ENCODE measurements at regions not wholly inside any gene's neighbourhood (a gene's known extent, or its start where the extent isn't known, plus 50 kb on each side); places are given as distances from the start of the nearest gene placed in this dataset.

DNA sequence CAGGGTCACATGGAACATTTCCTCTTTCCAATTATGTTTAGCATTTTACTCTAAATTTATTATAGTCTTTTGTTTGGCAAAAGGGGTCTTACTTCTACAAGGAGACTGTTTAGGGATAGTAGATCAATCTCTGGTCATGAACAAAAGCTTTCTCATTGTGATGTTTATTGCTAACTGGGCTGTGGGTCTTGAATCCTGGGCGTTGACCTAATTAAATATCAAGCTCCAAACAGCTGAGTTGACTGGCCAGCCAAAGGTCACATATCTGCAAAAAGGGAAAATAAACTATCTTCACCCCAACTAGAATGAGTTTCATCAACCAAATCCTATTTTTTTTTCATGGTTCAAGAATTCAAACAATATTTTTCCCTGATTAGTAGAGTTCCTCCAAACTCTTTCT, 245.4 kb upstream of the TUT7 start:
- DNase-seq (ENCODE audit: low spot score), result no peak
- TF ChIP-seq, protein P1, sequence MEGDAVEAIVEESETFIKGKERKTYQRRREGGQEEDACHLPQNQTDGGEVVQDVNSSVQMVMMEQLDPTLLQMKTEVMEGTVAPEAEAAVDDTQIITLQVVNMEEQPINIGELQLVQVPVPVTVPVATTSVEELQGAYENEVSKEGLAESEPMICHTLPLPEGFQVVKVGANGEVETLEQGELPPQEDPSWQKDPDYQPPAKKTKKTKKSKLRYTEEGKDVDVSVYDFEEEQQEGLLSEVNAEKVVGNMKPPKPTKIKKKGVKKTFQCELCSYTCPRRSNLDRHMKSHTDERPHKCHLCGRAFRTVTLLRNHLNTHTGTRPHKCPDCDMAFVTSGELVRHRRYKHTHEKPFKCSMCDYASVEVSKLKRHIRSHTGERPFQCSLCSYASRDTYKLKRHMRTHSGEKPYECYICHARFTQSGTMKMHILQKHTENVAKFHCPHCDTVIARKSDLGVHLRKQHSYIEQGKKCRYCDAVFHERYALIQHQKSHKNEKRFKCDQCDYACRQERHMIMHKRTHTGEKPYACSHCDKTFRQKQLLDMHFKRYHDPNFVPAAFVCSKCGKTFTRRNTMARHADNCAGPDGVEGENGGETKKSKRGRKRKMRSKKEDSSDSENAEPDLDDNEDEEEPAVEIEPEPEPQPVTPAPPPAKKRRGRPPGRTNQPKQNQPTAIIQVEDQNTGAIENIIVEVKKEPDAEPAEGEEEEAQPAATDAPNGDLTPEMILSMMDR (IDR thresholded peaks at IDR 0.05; ENCODE audit: extremely low read depth, missing control alignments), result no peak

DNA sequence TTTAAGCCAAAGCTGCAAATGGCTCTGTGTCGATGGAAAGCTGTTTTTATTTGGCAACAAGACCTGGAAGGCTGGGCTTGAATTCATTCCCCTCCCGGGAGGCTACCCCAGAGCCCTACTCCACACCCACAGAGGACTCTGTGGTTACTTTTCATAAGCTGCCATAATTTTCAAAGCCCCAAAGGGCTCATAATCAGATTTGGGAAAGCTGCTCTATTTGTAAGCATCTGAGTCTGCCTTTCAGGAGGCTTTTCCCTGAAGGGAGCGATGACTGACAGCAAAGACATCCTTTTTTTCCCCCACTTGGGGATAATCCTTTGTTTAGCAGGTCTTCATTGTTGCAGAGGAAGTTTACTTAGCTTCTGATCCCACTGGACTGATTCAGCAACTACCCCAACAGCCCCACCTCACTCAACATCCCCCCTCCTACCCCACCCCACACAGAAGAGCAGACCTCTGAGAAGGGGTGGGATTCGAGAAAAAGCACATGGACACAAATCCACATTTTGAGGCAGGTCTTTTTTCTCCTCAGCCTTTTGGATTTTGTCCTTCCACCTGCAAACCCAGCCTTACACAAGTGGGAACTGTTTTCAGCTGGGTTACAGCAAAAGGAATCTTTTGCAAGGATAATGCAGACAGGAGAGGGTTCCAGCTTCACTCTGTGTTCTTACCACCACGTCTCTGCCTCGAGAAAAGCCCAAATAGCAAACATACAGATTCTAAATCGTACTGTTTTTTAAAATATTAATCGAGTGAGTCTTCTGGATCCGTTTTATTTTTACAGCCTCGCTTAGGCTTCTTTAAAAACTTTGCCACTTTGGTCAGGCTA, 244.4 kb upstream of the TUT7 start:
- TF ChIP-seq, protein P1 (IDR thresholded peaks at IDR 0.05; ENCODE audit: extremely low read depth, missing control alignments), result no peak

DNA sequence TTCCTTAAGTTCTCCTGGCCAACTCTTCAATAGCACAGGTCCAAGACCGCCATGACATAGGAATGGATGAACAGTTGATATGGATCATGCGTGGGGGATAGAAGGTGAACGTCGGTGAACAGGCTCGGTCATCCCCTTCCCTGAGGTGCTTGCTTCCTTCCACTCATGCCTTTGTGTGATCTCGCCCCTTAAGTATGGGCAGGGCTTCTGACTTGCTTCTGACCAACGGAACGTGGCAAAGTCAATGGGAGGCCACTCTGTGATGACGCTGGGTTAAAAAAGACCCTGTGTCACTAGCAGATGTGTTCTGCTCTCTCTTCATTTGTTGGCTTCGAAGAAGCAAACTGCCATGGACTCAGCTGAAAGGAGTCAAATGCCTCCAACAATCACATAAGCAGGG, 240.5 kb upstream of the TUT7 start:
- DNase-seq (ENCODE audit: low spot score), result no peak
- TF ChIP-seq, protein P1 (IDR thresholded peaks at IDR 0.05; ENCODE audit: extremely low read depth, missing control alignments), result no peak

More for the DNA sequence above, 244.4 kb upstream of the TUT7 start:
- no peak for DNase-seq (ENCODE audit: low spot score)

DNA sequence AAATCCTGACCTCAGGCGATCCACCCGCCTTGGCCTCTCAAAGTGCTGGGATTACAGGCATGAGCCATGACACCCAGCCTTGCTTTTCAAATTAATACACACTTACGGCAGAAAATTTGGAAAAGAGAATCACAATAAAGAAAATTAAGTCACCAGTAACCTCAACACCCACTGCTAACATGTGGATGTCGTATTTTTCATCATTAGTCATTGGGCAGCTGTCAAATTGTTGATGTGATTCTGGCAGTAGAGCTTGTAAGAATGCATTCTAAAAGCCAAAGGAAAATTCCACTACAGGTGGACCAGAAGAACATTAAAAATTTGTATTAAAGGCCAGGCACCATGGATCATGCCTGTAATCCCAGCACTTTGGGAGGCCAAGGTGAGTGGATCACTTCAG, 237.3 kb upstream of the TUT7 start:
- no peak for DNase-seq (ENCODE audit: low spot score)
- TF ChIP-seq, protein P1 (IDR thresholded peaks at IDR 0.05; ENCODE audit: extremely low read depth, missing control alignments), result no peak

DNA sequence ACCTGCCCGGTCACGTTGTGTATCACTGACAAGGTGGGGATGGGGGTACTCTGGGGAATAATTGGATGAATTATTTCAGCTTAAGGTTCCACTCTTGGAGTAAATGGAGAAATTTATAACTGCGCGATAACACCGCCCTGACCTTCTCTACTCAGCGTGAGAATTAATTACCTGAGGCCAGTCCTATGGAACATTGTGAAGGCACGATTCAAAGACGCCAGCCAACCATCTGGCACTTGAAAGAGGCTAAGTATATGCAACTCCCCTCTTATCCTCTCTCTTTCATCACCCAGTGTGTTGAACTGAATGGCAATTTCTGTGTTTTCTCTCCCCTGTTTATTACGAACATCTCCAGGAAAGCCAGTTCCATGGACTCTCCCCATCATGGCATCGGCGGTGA, 235.5 kb upstream of the TUT7 start:
- no peak for DNase-seq (ENCODE audit: low spot score)
- TF ChIP-seq, protein P1 (IDR thresholded peaks at IDR 0.05; ENCODE audit: extremely low read depth, missing control alignments), result no peak

DNA sequence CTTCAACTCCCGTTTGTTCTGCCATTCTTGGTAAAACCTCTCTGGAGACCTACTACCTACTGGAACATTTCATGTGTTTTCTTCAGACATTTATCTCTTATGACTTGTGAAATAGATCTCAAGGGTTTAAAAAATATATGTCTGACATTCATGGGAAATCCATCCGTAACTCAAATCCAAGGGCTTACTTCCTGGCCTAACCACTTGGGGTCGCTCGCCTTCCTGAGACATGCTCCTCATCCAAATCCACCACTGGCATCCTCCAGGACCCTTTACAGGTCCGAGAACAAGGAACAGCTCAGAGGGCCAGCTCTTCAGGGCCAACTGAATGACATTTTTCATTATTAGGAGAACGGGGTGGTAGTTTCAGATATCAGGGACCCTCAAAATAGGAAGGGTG, 235.1 kb upstream of the TUT7 start:
- no peak for DNase-seq (ENCODE audit: low spot score)
- TF ChIP-seq, protein P1 (IDR thresholded peaks at IDR 0.05; ENCODE audit: extremely low read depth, missing control alignments), result no peak

DNA sequence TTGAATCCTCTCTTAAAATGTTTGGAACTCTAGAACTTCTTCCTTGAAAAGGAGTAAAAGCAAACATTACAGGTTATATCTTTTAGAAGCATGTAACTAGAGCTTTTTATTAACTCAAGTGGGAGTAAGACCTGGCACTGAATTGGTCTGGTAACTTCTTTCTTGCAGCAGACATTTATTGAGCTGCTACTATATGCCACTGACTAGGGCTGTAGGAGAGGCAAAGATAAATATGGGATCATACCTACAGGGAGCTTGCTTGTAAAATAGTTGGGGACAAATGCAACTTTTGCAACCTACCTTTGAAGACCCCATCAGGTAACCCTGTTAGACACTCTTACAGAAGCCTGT, 231.9 kb upstream of the TUT7 start:
- DNase-seq (ENCODE audit: low spot score), result no peak
- TF ChIP-seq, protein P1 (IDR thresholded peaks at IDR 0.05; ENCODE audit: extremely low read depth, missing control alignments), result no peak

Data from GM20000 (cell line).